ACHN (cell line): ENCODE measurements at regions not wholly inside any gene's neighbourhood (a gene's known extent, or its start where the extent isn't known, plus 50 kb on each side); places are given as distances from the start of the nearest gene placed in this dataset.

Experiments used
- DNase-seq: peaks from one replicate; pipeline ENCODE4 v3.0.0-alpha.2; 2015
- in situ Hi-C: cut with HindIII; loops from 2 replicates; pipeline ENCODE4 v1.10.0; 2017; ENCODE audit warnings: low sequenced_read_pairs, low pct_ligation_motif_present, low pct_unique_long_range_greater_than_20kb

GRCh38 chr10:59098387-59098786 is 78.1 kb upstream of the PHYHIPL start:
- DNase-seq = no peak
- in situ Hi-C loops = no loop called here

GRCh38 chr10:59098831-59099452 is 77.5 kb upstream of the PHYHIPL start:
- in situ Hi-C loops = no loop called here
- no peak for DNase-seq

GRCh38 chr10:59099481-59099880 is 77.0 kb upstream of the PHYHIPL start:
- in situ Hi-C loops = no loop called here
- no peak for DNase-seq

GRCh38 chr10:59102394-59102793 is 74.0 kb upstream of the PHYHIPL start:
- no peak for DNase-seq
- in situ Hi-C loops = no loop called here

GRCh38 chr10:59104186-59104585 is 72.3 kb upstream of the PHYHIPL start:
- no peak for DNase-seq
- in situ Hi-C loops = no loop called here

- no peak for DNase-seq
- in situ Hi-C loops = no loop called here
These were observed 70.0 kb upstream of the PHYHIPL start for GRCh38 chr10:59106441-59106840.

- in situ Hi-C loops = no loop called here
- no peak for DNase-seq
These were observed 69.3 kb upstream of the PHYHIPL start for GRCh38 chr10:59107147-59107546.

GRCh38 chr10:59108296-59108870 is 68.1 kb upstream of the PHYHIPL start:
- in situ Hi-C loops = no loop called here
- DNase-seq = no peak

- in situ Hi-C loops = no loop called here
- no peak for DNase-seq
These were observed 67.6 kb upstream of the PHYHIPL start for GRCh38 chr10:59108886-59109288.

- in situ Hi-C loops = no loop called here
- DNase-seq = no peak
These were observed 66.6 kb upstream of the PHYHIPL start for GRCh38 chr10:59109826-59110225.

GRCh38 chr10:59124187-59124586 is 52.3 kb upstream of the PHYHIPL start:
- no peak for DNase-seq
- in situ Hi-C loops = no loop called here

- DNase-seq = no peak
- in situ Hi-C loops = no loop called here
These were observed 50.8 kb upstream of the PHYHIPL start for GRCh38 chr10:59125666-59126065.

GRCh38 chr10:59126261-59126660 is 50.2 kb upstream of the PHYHIPL start:
- in situ Hi-C loops = no loop called here
- DNase-seq = no peak
